SU-DHL-6 (cell line): ENCODE measurements at regions not wholly inside any gene's neighbourhood (a gene's known extent, or its start where the extent isn't known, plus 50 kb on each side); places are given as distances from the start of the nearest gene placed in this dataset.

Experiments used
- EZH2phosphoT487 ChIP-seq: fragments of 200-600 bp; sonication (generic), shearing (Covaris generic); conservative IDR thresholded peaks from 2 replicates; pipeline ENCODE4 v1.6.1; 2018; ENCODE audit warnings: mild to moderate bottlenecking, antibody characterized with exemption, low read length, moderate library complexity, mixed read lengths
- TF ChIP-seq, protein P1 (sequence below): fragments of 200-600 bp; sonication (generic); IDR thresholded peaks from one replicate; pipeline ENCODE4 v1.5.1; 2017; ENCODE audit warnings: antibody characterized with exemption, mild to moderate bottlenecking, low read length, moderate library complexity; ENCODE audit not compliant: insufficient read depth, poor library complexity, severe bottlenecking

DNA sequence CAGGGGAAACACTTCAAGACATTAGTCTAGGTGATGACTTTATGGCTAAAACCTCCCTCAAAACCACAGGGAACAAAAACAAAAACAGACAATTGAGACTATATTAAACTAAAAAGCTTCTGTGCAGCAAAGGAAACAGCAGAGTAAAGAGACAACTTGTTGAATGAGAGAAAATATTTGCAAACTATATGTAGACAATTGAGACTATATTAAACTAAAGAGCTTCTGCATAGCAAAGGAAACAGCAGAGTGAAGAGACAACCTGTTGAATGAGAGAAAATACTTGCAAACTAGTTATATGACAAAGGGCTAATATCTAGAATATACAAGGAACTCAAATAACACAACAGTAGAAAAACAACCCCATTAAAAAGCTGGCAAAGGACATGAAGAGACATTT, 136.4 kb downstream of the IBTK start:
- no peak for TF ChIP-seq EZH2phosphoT487
- TF ChIP-seq, protein P1, sequence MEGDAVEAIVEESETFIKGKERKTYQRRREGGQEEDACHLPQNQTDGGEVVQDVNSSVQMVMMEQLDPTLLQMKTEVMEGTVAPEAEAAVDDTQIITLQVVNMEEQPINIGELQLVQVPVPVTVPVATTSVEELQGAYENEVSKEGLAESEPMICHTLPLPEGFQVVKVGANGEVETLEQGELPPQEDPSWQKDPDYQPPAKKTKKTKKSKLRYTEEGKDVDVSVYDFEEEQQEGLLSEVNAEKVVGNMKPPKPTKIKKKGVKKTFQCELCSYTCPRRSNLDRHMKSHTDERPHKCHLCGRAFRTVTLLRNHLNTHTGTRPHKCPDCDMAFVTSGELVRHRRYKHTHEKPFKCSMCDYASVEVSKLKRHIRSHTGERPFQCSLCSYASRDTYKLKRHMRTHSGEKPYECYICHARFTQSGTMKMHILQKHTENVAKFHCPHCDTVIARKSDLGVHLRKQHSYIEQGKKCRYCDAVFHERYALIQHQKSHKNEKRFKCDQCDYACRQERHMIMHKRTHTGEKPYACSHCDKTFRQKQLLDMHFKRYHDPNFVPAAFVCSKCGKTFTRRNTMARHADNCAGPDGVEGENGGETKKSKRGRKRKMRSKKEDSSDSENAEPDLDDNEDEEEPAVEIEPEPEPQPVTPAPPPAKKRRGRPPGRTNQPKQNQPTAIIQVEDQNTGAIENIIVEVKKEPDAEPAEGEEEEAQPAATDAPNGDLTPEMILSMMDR = no peak
